Upper lobe of left lung (tissue), 6 donors: ENCODE measurements at regions not wholly inside any gene's neighbourhood (a gene's known extent, or its start where the extent isn't known, plus 50 kb on each side); places are given as distances from the start of the nearest gene placed in this dataset.

Experiments used
- ATAC-seq, 2 donors: fragments of 200-7000 bp; cut with Tn5 transposase; one replicate each; pipeline ENCODE4 v1.9.1; 2022; ENCODE audit warnings: mild to moderate bottlenecking in 2 of 2, moderate library complexity in 2 of 2; ENCODE audit not compliant: low FRiP score in 2 of 2
- DNase-seq, 2 donors: peaks; one replicate each; pipeline ENCODE4 v3.0.0-alpha.2; 2019 to 2020
- H3K27ac ChIP-seq, 4 donors: fragments of 200-600 bp; sonication (generic); one replicate each; pipeline ENCODE4 v1.5.1; 2016 to 2019
- H3K27me3 ChIP-seq, 4 donors: fragments of 200-600 bp; sonication (generic); one replicate each; pipeline ENCODE4 v1.5.1; 2017 to 2019
- H3K36me3 ChIP-seq, 4 donors: fragments of 200-600 bp; sonication (generic); one replicate each; pipeline ENCODE4 v1.5.1; 2016 to 2019
- H3K4me1 ChIP-seq, 4 donors: fragments of 200-600 bp; sonication (generic); one replicate each; pipeline ENCODE4 v1.5.1; 2018 to 2019
- H3K4me3 ChIP-seq, 4 donors: fragments of 200-600 bp; sonication (generic); one replicate each; pipeline ENCODE4 v1.5.1; 2017 to 2019; ENCODE audit warnings: mild to moderate bottlenecking in 2 of 4, moderate library complexity in 1 of 4
- H3K9me3 ChIP-seq, 4 donors: fragments of 200-600 bp; sonication (generic); one replicate each; pipeline ENCODE4 v1.5.1; 2018 to 2019
- EP300 ChIP-seq, 4 donors: sonication (generic); formaldehyde crosslinking; IDR thresholded peaks; one replicate each; pipeline ENCODE4 v1.5.1; 2017; ENCODE audit warnings: antibody characterized with exemption in 4 of 4, control low read depth in 2 of 4
- POLR2A ChIP-seq, 4 donors: fragments of 450-650 bp; IDR thresholded peaks; one replicate each; pipeline ENCODE4 v1.5.1; 2016 to 2017; ENCODE audit warnings: antibody characterized with exemption in 4 of 4, mild to moderate bottlenecking in 2 of 4
- POLR2AphosphoS5 ChIP-seq, 2 donors: sonication (generic); formaldehyde crosslinking; IDR thresholded peaks; one replicate each; pipeline ENCODE4 v1.5.1; 2017; ENCODE audit warnings: antibody characterized with exemption in 2 of 2
- WGBS, 2 donors: methylation state at CpG; one replicate each; pipeline ENCODE4 v1.1.5; 2017 to 2018; 5-methylcytosine and 5-hydroxymethylcytosine counted together
- TF ChIP-seq, protein P1 (sequence below), 6 experiments: fragments of 450-650 bp in 4 of 6; fragments of 200-600 bp in 2 of 6; sonication (generic) in 2 of 6; IDR thresholded peaks; one replicate each; pipeline ENCODE4 v1.5.1; 2016 to 2019; ENCODE audit warnings: antibody characterized with exemption in 6 of 6
- donor health status: DM: no; HTN: no; CAD: no; lungs with moderate emphysema.
- donor health status: DM: no; HTN: yes; CAD: no; lungs with severe emphysema.

DNA sequence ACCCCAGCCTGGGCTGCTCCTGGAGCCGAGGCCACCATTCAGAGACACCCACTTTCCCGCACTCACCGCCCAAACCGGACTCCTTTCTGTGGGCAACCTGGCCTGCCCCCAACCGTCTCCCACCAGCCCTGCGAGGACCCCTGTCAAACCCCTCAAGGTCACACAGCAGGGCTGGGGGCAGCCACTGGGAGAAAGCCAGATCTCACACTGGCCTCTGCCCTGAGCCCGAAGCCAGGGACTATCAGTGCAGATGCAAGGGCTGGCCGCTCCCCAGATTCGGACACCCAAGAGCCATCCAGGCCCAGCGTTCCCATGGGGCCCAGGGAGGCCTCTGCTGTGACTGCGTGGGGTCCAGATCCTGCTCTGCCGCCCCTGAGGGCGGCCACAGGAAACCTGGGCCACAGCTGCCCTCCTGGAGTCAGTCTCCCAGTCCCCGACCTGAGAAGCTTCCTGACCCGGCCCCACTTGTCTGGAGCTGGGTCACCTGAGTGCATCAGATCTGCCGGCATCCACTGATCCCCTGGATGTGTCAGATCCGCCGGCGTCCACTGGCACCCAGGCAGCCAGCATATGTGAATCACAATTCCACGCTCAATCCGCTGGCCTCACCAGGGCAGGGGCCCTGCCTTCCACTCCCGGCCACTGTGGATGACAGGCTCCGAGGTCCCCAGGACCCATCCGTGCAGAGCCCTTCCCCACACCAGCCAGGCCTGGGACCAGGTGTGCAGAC, 139.7 kb downstream of the BRD1 start:
- H3K9me3 ChIP-seq = no peaks in the 10 kb centered on the region
- peak in 1 of 2 donors; percentile 60 for DNase-seq
- WGBS, 2 donors = 84 to 88% methylated on average over 6 to 22 of the region's 24 CpGs
- no peak for ATAC-seq
- TF ChIP-seq POLR2AphosphoS5 (IDR thresholded peaks at IDR 0.05) (no peak), EP300 (IDR thresholded peaks at IDR 0.05) (no peak), POLR2A (IDR thresholded peaks at IDR 0.05) (no peak)
- TF ChIP-seq, protein P1, sequence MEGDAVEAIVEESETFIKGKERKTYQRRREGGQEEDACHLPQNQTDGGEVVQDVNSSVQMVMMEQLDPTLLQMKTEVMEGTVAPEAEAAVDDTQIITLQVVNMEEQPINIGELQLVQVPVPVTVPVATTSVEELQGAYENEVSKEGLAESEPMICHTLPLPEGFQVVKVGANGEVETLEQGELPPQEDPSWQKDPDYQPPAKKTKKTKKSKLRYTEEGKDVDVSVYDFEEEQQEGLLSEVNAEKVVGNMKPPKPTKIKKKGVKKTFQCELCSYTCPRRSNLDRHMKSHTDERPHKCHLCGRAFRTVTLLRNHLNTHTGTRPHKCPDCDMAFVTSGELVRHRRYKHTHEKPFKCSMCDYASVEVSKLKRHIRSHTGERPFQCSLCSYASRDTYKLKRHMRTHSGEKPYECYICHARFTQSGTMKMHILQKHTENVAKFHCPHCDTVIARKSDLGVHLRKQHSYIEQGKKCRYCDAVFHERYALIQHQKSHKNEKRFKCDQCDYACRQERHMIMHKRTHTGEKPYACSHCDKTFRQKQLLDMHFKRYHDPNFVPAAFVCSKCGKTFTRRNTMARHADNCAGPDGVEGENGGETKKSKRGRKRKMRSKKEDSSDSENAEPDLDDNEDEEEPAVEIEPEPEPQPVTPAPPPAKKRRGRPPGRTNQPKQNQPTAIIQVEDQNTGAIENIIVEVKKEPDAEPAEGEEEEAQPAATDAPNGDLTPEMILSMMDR (IDR thresholded peaks at IDR 0.05) = no peak
- no peaks in the 10 kb centered on the region for H3K27me3 ChIP-seq
- no peak overlapping the region for H3K27ac ChIP-seq
- H3K4me3 ChIP-seq = no peak overlapping the region
- H3K4me1 ChIP-seq = no peaks in the 10 kb centered on the region
- no peaks in the 10 kb centered on the region for H3K36me3 ChIP-seq

DNA sequence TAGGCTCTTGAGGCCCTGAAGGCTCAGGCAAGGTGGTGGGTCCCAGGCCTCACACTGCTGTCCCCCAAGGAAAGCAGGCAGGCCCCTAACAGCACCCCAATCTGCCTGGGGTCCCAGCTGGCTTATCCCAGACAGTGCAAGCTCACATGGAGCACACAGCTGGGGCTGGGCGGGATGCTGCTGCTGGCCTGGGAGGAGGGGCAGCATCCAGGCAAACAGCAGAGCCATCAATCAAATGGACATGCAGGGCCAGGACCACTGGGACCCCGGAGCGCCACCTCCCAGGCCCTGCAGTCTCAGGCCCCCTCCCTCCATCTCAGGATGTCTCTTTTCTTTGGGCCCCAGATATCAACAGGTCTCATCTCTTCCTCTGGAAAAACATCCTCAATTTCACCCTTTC, 140.3 kb downstream of the BRD1 start:
- no peaks in the 10 kb centered on the region for H3K36me3 ChIP-seq
- no peak for TF ChIP-seq POLR2A (IDR thresholded peaks at IDR 0.05)
- no peak for TF ChIP-seq EP300 (IDR thresholded peaks at IDR 0.05)
- TF ChIP-seq, protein P1 (IDR thresholded peaks at IDR 0.05) = no peak
- TF ChIP-seq POLR2AphosphoS5 (IDR thresholded peaks at IDR 0.05) = no peak
- WGBS, 2 donors = 39% methylated on average over 3 of the region's 3 CpGs; no CpG with 5 or more reads in 1 of the 2 donors
- H3K27ac ChIP-seq = no peak overlapping the region
- H3K4me3 ChIP-seq = no peak overlapping the region
- no peaks in the 10 kb centered on the region for H3K27me3 ChIP-seq
- H3K9me3 ChIP-seq = no peaks in the 10 kb centered on the region
- DNase-seq (peak in 1 of 2 donors; percentile 46), ATAC-seq (no peak)
- no peaks in the 10 kb centered on the region for H3K4me1 ChIP-seq

GRCh38 chr22:49686495-49687219, 141.0 kb downstream of the BRD1 start:
- H3K4me1 ChIP-seq = no peaks in the 10 kb centered on the region
- DNase-seq (peak in 1 of 2 donors; percentile 58), ATAC-seq (no peak)
- WGBS, 2 donors = 85 to 89% methylated on average over 8 to 21 of the region's 22 CpGs
- TF ChIP-seq POLR2A (IDR thresholded peaks at IDR 0.05) (no peak), EP300 (IDR thresholded peaks at IDR 0.05) (no peak), POLR2AphosphoS5 (IDR thresholded peaks at IDR 0.05) (no peak)
- TF ChIP-seq, protein P1 (IDR thresholded peaks at IDR 0.05) = no peak
- no peaks in the 10 kb centered on the region for H3K27me3 ChIP-seq
- no peaks in the 10 kb centered on the region for H3K36me3 ChIP-seq
- H3K9me3 ChIP-seq = no peaks in the 10 kb centered on the region
- H3K27ac ChIP-seq = no peak overlapping the region
- no peak overlapping the region for H3K4me3 ChIP-seq

DNA sequence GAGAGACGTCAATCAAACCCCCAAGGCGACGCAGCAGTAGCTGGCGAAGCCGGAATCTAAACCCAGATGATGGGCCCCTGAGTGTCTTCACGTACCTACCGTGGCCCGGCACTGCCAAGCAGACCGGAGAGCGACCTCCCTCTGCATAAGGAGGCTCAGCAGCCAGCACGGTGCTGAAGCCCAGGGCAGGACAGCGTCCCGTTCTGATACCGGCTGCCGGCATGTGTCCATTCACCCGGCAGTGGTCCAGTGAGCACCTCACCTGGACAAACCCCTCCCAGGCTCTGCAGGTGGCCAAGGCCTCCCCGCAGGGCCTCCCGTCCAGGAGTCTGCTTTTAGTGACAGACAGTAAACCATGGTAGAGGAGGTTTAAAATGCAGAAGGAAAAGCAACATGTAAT, 142.0 kb downstream of the BRD1 start:
- WGBS, 2 donors = 82 to 89% methylated on average over 17 to 18 of the region's 18 CpGs
- no peaks in the 10 kb centered on the region for H3K27me3 ChIP-seq
- DNase-seq (peak in 1 of 2 donors; percentile 50), ATAC-seq (no peak)
- TF ChIP-seq POLR2AphosphoS5 (IDR thresholded peaks at IDR 0.05) (no peak), POLR2A (IDR thresholded peaks at IDR 0.05) (no peak), EP300 (IDR thresholded peaks at IDR 0.05) (no peak)
- TF ChIP-seq, protein P1 (IDR thresholded peaks at IDR 0.05) = no peak
- no peak overlapping the region for H3K4me3 ChIP-seq
- H3K36me3 ChIP-seq = no peaks in the 10 kb centered on the region
- H3K27ac ChIP-seq = no peak overlapping the region
- H3K9me3 ChIP-seq = no peaks in the 10 kb centered on the region
- H3K4me1 ChIP-seq = no peaks in the 10 kb centered on the region
